GM12872 (cell line): ENCODE measurements at regions not wholly inside any gene's neighbourhood (a gene's known extent, or its start where the extent isn't known, plus 50 kb on each side); places are given as distances from the start of the nearest gene placed in this dataset.

ENCODE experiments used
- TF ChIP-seq, protein P1 (sequence below): IDR thresholded peaks from 3 replicates; pipeline ENCODE4 v1.5.1; 2011; ENCODE audit warnings: low read depth, mild to moderate bottlenecking, low read length, moderate library complexity; ENCODE audit not compliant: insufficient read depth

DNA sequence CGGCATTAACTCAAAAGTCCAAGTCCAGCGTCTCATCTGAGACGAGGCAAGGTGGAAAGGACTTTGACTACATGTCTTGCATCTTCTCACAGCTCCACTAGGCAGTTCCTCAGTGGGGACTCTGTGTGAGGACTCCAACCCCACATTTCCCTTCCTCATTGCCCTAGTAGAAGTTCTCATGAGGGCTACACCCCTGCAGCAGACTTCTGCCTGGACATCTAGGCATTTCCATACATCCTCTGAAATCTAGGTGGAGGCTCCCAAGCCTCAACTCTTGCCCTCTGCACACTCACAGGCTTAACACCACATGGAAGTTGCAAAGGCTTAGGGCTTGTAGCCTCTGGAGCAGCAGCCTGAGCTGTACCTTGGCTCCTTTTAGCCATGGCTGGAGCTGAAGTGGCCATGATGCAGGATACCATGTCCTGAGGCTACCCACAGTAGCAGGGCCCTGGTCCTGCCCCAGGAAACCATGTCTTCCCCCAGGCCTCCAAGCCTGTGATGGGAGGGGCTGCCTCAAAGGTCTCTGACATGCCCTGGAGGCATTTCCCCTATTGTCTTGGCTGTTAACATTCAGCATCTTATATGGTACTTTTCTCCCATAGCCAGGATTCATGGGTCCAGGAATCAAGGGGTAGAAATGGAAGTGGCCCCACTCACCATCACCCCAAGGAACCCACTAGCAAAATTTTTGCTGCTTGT lies 194.6 kb upstream of the KCNG1 start:
- TF ChIP-seq, protein P1, sequence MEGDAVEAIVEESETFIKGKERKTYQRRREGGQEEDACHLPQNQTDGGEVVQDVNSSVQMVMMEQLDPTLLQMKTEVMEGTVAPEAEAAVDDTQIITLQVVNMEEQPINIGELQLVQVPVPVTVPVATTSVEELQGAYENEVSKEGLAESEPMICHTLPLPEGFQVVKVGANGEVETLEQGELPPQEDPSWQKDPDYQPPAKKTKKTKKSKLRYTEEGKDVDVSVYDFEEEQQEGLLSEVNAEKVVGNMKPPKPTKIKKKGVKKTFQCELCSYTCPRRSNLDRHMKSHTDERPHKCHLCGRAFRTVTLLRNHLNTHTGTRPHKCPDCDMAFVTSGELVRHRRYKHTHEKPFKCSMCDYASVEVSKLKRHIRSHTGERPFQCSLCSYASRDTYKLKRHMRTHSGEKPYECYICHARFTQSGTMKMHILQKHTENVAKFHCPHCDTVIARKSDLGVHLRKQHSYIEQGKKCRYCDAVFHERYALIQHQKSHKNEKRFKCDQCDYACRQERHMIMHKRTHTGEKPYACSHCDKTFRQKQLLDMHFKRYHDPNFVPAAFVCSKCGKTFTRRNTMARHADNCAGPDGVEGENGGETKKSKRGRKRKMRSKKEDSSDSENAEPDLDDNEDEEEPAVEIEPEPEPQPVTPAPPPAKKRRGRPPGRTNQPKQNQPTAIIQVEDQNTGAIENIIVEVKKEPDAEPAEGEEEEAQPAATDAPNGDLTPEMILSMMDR, result no peak

DNA sequence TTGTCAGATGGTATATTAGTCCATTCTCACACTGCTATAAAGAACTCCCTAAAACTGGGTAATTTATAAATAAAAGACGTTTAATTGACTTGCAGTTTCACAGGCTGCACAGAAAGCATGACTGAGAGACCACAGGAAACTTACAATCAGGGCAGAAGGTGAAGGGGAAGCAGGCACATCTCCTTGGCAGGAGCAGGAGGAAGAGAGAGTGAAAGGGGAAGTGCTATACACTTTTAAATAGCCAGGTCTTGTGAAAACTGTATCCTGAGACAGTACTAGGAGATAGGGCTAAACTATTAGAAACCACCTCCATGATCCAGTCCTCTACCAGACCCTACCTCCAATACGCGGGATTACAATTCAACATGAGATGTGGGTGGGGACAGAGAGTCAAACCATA lies 193.9 kb upstream of the KCNG1 start:
- TF ChIP-seq, protein P1, result no peak

DNA sequence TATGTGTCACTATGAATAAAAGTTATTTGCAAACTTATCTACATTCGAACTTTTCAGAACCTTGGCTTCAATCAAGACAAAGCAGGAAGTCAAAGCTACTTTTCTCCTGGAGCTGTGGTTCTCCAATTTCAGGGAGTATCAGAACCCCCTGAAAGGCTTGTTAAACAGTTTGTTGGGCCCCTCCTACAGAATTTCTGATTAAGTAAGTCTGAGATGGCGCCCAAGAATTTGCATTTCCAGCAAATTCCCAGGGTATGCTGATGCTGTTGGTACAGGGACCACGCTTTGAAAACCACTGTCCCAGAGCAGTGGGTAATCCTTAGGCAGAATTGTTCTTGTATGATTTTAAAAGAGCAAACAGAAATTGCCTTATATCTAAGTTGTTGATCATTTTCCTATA lies 189.9 kb upstream of the KCNG1 start:
- TF ChIP-seq, protein P1, result no peak

DNA sequence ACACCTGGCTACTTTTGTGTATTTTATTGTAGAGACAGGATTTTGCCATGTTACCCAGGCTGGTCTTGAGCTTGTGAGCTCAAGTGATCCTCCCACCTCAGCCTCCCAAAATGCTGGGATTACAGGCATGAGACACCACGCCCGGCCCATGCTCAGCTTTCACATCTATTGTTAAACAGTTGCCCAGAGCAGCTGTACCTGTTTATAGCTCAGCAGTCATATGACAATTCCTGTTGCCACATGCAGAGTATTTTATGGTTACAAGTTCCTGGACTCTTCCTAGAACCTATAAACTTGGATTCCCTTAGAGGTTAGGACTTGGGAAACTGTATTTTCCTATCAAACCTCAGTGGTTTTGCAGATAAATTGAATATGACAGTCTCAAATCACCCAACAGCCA lies 188.3 kb upstream of the KCNG1 start:
- TF ChIP-seq, protein P1, result no peak

DNA sequence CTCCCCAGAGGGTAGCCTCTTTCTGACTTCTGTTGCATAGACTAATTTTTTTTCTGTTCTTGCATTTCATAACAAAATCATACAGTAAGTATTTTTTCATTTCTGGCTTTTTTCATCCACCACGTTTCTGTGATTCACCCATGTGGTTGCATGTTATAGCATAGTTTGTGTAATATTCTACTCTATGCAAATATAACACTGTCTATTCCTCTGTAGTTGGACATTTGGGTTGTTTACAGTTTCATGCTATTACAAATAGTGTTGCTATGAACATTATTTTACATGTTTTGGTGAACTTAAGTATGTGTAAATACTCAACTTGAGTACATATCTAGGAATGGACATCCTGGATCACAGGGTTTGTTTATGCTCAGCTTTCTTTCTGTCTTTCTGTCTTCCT lies 187.2 kb upstream of the KCNG1 start:
- TF ChIP-seq, protein P1, result no peak

DNA sequence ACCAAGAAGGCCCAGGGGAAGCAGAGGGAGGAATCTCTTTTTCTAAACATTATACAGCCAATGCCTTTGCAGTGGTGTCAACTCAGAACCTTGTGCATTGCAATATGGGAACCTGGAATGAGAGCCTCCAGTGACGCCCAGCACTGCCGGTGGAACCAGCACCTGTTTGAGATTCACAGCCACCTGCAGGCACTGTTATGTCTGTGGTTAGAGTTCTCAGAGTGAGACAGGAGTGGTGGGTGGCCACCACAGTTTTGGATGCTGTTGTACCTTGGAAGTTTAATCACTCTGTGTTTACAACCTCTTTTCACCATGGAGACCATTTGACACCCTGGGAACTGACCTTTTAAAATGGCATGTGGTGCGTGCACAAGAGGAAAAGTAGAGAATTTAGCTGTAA lies 185.3 kb upstream of the KCNG1 start:
- TF ChIP-seq, protein P1, result no peak

DNA sequence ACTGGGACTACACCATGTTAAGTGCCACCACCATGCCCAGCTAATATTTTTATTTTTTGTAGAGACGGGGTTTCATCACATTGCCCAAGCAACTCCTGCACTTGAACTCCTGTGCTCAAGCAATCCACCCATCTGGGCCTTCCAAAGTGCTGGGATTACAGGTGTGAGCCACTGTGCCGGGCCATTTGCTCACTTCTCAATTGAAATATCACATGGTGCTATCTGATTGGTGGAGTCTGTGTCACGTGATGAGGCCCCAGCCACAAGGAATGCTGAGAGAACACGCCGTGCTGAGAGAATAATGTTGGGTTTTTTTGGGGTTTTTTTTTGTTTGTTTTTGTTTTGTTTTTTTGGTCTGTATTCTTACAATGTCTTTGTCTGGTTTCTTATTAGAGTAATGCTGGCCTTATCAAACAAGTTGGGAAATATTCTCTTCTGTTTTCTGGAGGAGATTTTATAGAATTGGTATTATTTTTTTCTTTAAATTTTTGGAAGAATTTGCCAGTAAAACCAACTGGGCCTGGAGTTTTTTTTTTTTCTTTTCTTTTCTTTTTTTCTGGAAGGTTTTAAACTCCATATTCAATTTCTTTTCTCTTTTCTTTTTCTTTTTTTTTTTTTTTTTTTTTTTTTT lies 183.2 kb upstream of the KCNG1 start:
- TF ChIP-seq, protein P1, result no peak
